ENCODE measurements at regions not wholly inside any gene's neighbourhood (a gene's known extent, or its start where the extent isn't known, plus 50 kb on each side); places are given as distances from the start of the nearest gene placed in this dataset.

- no peak overlapping the region for H3K4me3 ChIP-seq
- no peaks in the 10 kb centered on the region for H3K4me1 ChIP-seq
- TF ChIP-seq CTCF (IDR thresholded peaks at IDR 0.05) (no peak), POLR2A (IDR thresholded peaks at IDR 0.05) (no peak)
- ATAC-seq (no peak), DNase-seq (no peak)
- H3K27me3 ChIP-seq: no peaks in the 10 kb centered on the region
- H3K27ac ChIP-seq: no peak overlapping the region
- intact Hi-C loops (cut with DNase I): no loop called here
- 31% methylated on average over 1 of the region's 1 CpG for whole genome bisulfite sequencing (ENCODE audit: insufficient coverage, low coverage, low lambda C conversion rate, missing lambda C conversion rate)
- no peaks in the 10 kb centered on the region for H3K9me3 ChIP-seq
- H3K36me3 ChIP-seq: no peaks in the 10 kb centered on the region
Measured at GRCh38 chr2:76501641-76502040, 790.9 kb upstream of the GCFC2 start.

GRCh38 chr2:76498360-76498759, 787.6 kb upstream of the GCFC2 start:
- ATAC-seq (no peak), DNase-seq (no peak)
- Histone ChIP-seq H3K9me3 (no peaks in the 10 kb centered on the region), H3K4me3 (no peak overlapping the region), H3K36me3 (no peaks in the 10 kb centered on the region), H3K4me1 (no peaks in the 10 kb centered on the region), H3K27ac (no peak overlapping the region), H3K27me3 (no peaks in the 10 kb centered on the region)
- TF ChIP-seq POLR2A (IDR thresholded peaks at IDR 0.05): no peak
- TF ChIP-seq CTCF (IDR thresholded peaks at IDR 0.05): no peak
- intact Hi-C loops (cut with DNase I): no loop called here
- WGBS (ENCODE audit: insufficient coverage, low coverage, low lambda C conversion rate, missing lambda C conversion rate): 69% methylated on average over 2 of the region's 2 CpGs

- no peak for DNase-seq
- Histone ChIP-seq H3K27me3 (no peaks in the 10 kb centered on the region), H3K27ac (no peak overlapping the region), H3K9me3 (no peaks in the 10 kb centered on the region), H3K4me1 (no peaks in the 10 kb centered on the region), H3K4me3 (no peak overlapping the region), H3K36me3 (no peaks in the 10 kb centered on the region)
- TF ChIP-seq POLR2A (IDR thresholded peaks at IDR 0.05) (no peak), CTCF (IDR thresholded peaks at IDR 0.05) (no peak)
- ATAC-seq: no peak
- intact Hi-C loops (cut with DNase I): no loop called here
- WGBS (ENCODE audit: insufficient coverage, low coverage, low lambda C conversion rate, missing lambda C conversion rate): 21% methylated on average over 1 of the region's 1 CpG
Measured at GRCh38 chr2:76491503-76491902, 780.8 kb upstream of the GCFC2 start.

GRCh38 chr2:76478266-76479035, 767.7 kb upstream of the GCFC2 start:
- ATAC-seq (no peak), DNase-seq (no peak)
- Histone ChIP-seq H3K27me3 (no peaks in the 10 kb centered on the region), H3K36me3 (no peaks in the 10 kb centered on the region), H3K4me1 (no peaks in the 10 kb centered on the region), H3K9me3 (no peaks in the 10 kb centered on the region), H3K27ac (no peak overlapping the region), H3K4me3 (no peak overlapping the region)
- intact Hi-C loops (cut with DNase I): no loop called here
- WGBS (ENCODE audit: insufficient coverage, low coverage, low lambda C conversion rate, missing lambda C conversion rate): 56% methylated on average over 5 of the region's 5 CpGs
- TF ChIP-seq CTCF (IDR thresholded peaks at IDR 0.05): no peak
- TF ChIP-seq POLR2A (IDR thresholded peaks at IDR 0.05): no peak

Data from right lobe of liver (tissue), 6 donors.